GM12875 (cell line): ENCODE measurements at regions not wholly inside any gene's neighbourhood (a gene's known extent, or its start where the extent isn't known, plus 50 kb on each side); places are given as distances from the start of the nearest gene placed in this dataset.

ENCODE experiments used
- H3K4me3 ChIP-seq: one replicate; pipeline ENCODE4 v1.5.1; 2011; ENCODE audit warnings: low read depth, low read length, control low read depth
- CTCF ChIP-seq: IDR thresholded peaks from 2 replicates; pipeline ENCODE4 v1.5.1; 2011; ENCODE audit warnings: low read depth, mild to moderate bottlenecking, control low read depth, inconsistent platforms, low read length, moderate library complexity, borderline replicate concordance; ENCODE audit not compliant: insufficient read depth

DNA sequence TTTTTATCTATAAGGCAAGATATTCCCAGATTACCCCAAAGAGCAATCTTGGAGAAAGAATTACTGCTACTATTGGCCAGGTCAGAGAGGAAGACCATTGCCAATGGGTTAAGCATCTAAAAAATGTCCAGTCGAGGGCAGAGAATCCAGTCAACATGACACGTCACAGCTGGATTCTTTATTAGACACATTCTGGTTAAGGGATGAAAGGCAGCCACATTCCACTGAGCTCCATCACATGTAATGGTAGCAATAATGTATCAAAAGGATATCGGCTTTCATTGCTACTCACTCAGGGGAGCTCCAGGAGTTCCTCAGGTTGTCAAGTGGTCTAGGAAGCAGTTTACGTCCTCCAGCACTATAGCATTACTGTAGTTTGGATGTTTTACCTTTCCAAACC is 421.1 kb downstream of the PLOD2 start:
- no peak overlapping the region for H3K4me3 ChIP-seq
- no peak for TF ChIP-seq CTCF

DNA sequence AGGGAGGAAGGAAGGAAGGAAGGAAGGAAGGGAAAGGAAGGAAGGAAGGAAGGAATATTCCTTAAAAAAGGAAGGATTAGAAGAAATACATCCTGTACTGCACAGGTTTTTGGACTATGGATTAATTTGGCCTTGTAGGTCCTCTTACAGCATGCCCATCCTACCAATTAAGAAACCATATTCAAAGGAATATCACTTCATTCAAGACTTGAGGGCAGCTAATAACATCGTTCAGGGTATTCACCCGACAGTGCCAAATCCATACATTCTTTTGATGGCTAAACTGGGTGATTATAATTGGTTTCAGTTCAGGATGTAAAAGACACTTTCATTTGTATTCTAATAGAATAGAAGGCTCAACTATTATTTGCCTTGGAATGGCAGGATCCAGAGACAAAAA is 410.3 kb downstream of the PLOD2 start:
- TF ChIP-seq CTCF, result no peak

DNA sequence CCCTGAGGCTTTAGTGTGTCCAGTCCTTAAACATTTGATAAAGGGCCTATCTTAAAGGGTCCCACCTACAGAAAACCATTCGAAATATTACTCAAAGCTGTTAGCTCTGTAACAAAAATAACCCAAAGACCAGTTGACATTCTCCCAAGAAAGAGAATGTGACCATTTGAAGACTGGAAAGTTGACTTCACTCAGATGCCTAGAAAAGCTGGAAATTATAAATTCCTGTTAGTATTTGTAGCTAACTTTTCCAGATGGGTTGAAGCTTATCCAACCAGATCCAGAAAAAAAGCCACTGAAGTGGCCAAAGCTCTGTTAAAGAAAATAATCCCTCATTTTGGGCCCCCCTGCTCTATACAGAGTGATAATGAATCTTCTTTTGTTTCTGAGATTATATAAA is 408.4 kb downstream of the PLOD2 start:
- no peak overlapping the region for H3K4me3 ChIP-seq
- no peak for TF ChIP-seq CTCF

More for the DNA sequence above, 410.3 kb downstream of the PLOD2 start:
- H3K4me3 ChIP-seq, result no peak overlapping the region

GRCh38 chr3:145754605-145755289 is 406.2 kb downstream of the PLOD2 start:
- no peak for TF ChIP-seq CTCF

GRCh38 chr3:145760036-145760435 is 400.9 kb downstream of the PLOD2 start:
- TF ChIP-seq CTCF, result no peak
- no peak overlapping the region for H3K4me3 ChIP-seq

More at GRCh38 chr3:145754605-145755289, 406.2 kb downstream of the PLOD2 start:
- H3K4me3 ChIP-seq, result no peak overlapping the region

DNA sequence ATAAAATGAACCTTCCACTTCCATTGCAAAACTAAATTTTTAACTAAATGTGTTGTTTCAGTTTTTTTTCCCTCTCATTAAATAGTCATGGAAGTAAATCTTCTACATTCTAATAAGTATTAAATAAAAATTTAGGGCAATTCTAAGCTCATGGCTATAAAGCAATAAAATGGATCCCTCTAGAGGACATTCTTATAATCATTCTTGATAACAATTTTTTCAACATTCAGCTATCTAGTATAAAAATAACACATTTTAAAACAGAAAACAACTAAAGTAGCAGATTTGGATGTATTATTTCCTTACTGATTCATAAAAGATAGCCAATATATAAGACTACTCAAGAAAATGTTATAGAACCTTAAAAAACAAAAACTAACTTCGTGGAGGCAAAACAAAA is 393.1 kb downstream of the PLOD2 start:
- no peak overlapping the region for H3K4me3 ChIP-seq
- no peak for TF ChIP-seq CTCF

DNA sequence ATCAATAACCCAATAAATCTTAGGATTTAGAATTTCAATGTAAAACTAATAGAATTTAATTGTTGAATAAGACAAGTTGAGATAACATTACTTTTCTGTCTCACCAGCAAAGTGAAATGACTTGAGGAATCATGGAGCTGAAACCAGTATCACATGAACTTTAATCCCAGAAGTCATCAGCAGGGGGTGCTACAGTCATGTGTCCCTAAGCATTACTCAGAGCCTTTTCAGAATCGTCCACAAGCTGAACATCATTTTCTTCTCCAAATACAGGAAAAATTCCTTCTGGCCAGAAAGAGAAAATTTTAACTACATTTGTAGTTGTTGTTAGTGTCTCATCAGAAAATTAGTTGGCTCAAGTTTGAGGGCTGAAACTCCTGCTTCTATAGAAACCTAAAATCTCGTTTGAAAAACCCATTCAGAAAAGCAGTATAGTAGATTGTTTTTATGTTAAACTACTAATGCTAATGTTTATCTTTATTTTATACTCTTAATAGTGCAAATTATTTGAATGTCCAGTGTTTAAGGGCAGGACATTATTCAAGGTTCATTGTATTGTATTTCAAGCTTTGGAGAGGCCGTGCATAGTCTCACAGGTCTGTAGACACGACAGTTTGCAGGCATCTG is 384.1 kb downstream of the PLOD2 start:
- peak; percentile 55; the same call in 1 of the 2 replicates for TF ChIP-seq CTCF
- H3K4me3 ChIP-seq, result no peak overlapping the region
